ENCODE measurements at regions not wholly inside any gene's neighbourhood (a gene's known extent, or its start where the extent isn't known, plus 50 kb on each side); places are given as distances from the start of the nearest gene placed in this dataset.

DNA sequence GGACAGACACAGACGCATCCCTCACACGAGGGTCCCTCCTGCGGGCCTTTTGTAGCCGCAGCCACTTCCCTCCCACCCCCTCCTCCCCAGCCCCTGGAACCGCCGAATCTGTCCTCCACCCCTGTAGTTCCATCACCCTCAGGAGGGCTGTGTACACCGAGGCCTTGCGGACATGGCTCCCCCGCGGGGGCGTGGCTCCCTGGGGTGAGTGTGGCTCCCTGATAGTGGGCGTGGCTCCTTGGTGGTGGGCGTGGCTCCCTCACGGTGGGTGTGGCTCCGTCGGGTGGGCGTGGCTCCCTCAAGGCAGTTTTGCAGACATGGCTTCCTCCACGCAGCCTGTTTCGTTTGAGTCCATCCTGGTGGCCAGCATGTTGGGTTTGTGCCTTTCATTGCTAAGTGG, 420.7 kb upstream of the SALL3 start:
- Histone ChIP-seq H3K79me2 (ENCODE audit: control insufficient read depth, insufficient read depth, low read length) (no peaks in the 10 kb centered on the region), H3K4me2 (ENCODE audit: control insufficient read depth, extremely low read depth, insufficient read depth, low read depth, low read length) (no peak overlapping the region), H3K9me1 (ENCODE audit: control insufficient read depth, extremely low read depth, insufficient read depth, low read length) (no peaks in the 10 kb centered on the region), H3K27me3 (ENCODE audit: control insufficient read depth, extremely low read depth, insufficient read depth, low read length) (no peaks in the 10 kb centered on the region), H2AFZ (ENCODE audit: control insufficient read depth, low read length) (no peak overlapping the region), H3K4me3 (ENCODE audit: control insufficient read depth in 2 of 3, extremely low read depth in 1 of 3, insufficient read depth in 2 of 3, low read depth in 1 of 3, low read length in 3 of 3) (no peak overlapping the region), H3K9me3 (ENCODE audit: control insufficient read depth, low read depth, low read length) (peaks cover 8% of the 10 kb centered on the region), H3K9ac (ENCODE audit: control insufficient read depth, extremely low read depth, insufficient read depth, low read length) (no peak overlapping the region), H4K20me1 (ENCODE audit: control insufficient read depth, extremely low read depth, insufficient read depth, low read length) (no peaks in the 10 kb centered on the region), H3K4me1 (ENCODE audit: control insufficient read depth, extremely low read depth, insufficient read depth, low read length) (no peaks in the 10 kb centered on the region), H3K27ac (ENCODE audit: control insufficient read depth, insufficient read depth, low read length) (no peak overlapping the region), H3K36me3 (ENCODE audit: control insufficient read depth in 2 of 2, extremely low read depth in 1 of 2, insufficient read depth in 2 of 2, low read length in 2 of 2) (no peaks in the 10 kb centered on the region)
- TF ChIP-seq EZH2 (IDR thresholded peaks at IDR 0.05; ENCODE audit: low read length): no peak
- TF ChIP-seq, protein P1, sequence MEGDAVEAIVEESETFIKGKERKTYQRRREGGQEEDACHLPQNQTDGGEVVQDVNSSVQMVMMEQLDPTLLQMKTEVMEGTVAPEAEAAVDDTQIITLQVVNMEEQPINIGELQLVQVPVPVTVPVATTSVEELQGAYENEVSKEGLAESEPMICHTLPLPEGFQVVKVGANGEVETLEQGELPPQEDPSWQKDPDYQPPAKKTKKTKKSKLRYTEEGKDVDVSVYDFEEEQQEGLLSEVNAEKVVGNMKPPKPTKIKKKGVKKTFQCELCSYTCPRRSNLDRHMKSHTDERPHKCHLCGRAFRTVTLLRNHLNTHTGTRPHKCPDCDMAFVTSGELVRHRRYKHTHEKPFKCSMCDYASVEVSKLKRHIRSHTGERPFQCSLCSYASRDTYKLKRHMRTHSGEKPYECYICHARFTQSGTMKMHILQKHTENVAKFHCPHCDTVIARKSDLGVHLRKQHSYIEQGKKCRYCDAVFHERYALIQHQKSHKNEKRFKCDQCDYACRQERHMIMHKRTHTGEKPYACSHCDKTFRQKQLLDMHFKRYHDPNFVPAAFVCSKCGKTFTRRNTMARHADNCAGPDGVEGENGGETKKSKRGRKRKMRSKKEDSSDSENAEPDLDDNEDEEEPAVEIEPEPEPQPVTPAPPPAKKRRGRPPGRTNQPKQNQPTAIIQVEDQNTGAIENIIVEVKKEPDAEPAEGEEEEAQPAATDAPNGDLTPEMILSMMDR (optimal IDR thresholded peaks at IDR 0.05 in 1 of 3, IDR thresholded peaks at IDR 0.05 in 1 of 3, conservative IDR thresholded peaks at IDR 0.05 in 1 of 3; ENCODE audit: extremely low read depth in 1 of 3, insufficient read depth in 2 of 3, low read length in 3 of 3): no peak
- DNase-seq (ENCODE audit: low read depth, low spot score) (no peak), FAIRE-seq (no peak)
- dilution Hi-C loops (cut with MboI; ENCODE audit: extremely low pct_ligation_motif_present, low sequenced_read_pairs): no loop called here

- H3K9me1 ChIP-seq (ENCODE audit: control insufficient read depth, extremely low read depth, insufficient read depth, low read length): no peaks in the 10 kb centered on the region
- H3K79me2 ChIP-seq (ENCODE audit: control insufficient read depth, insufficient read depth, low read length): no peaks in the 10 kb centered on the region
- H3K9me3 ChIP-seq (ENCODE audit: control insufficient read depth, low read depth, low read length): peaks cover 8% of the 10 kb centered on the region
- H2AFZ ChIP-seq (ENCODE audit: control insufficient read depth, low read length): no peak overlapping the region
- FAIRE-seq (no peak), DNase-seq (ENCODE audit: low read depth, low spot score) (no peak)
- no peaks in the 10 kb centered on the region for H3K27me3 ChIP-seq (ENCODE audit: control insufficient read depth, extremely low read depth, insufficient read depth, low read length)
- H3K4me3 ChIP-seq (ENCODE audit: control insufficient read depth in 2 of 3, extremely low read depth in 1 of 3, insufficient read depth in 2 of 3, low read depth in 1 of 3, low read length in 3 of 3): no peak overlapping the region
- H3K4me2 ChIP-seq (ENCODE audit: control insufficient read depth, extremely low read depth, insufficient read depth, low read depth, low read length): no peak overlapping the region
- dilution Hi-C loops (cut with MboI; ENCODE audit: extremely low pct_ligation_motif_present, low sequenced_read_pairs): no loop called here
- H3K27ac ChIP-seq (ENCODE audit: control insufficient read depth, insufficient read depth, low read length): no peak overlapping the region
- H3K9ac ChIP-seq (ENCODE audit: control insufficient read depth, extremely low read depth, insufficient read depth, low read length): no peak overlapping the region
- no peaks in the 10 kb centered on the region for H4K20me1 ChIP-seq (ENCODE audit: control insufficient read depth, extremely low read depth, insufficient read depth, low read length)
- no peaks in the 10 kb centered on the region for H3K4me1 ChIP-seq (ENCODE audit: control insufficient read depth, extremely low read depth, insufficient read depth, low read length)
- TF ChIP-seq, protein P1 (optimal IDR thresholded peaks at IDR 0.05 in 1 of 3, IDR thresholded peaks at IDR 0.05 in 1 of 3, conservative IDR thresholded peaks at IDR 0.05 in 1 of 3; ENCODE audit: extremely low read depth in 1 of 3, insufficient read depth in 2 of 3, low read length in 3 of 3): no peak
- no peak for TF ChIP-seq EZH2 (IDR thresholded peaks at IDR 0.05; ENCODE audit: low read length)
- H3K36me3 ChIP-seq (ENCODE audit: control insufficient read depth in 2 of 2, extremely low read depth in 1 of 2, insufficient read depth in 2 of 2, low read length in 2 of 2): no peaks in the 10 kb centered on the region
Observed at GRCh38 chr18:78559584-78559983, 420.0 kb upstream of the SALL3 start.

All from keratinocyte (primary cell).